CD4-positive, alpha-beta memory T cell (primary cell): ENCODE measurements at regions not wholly inside any gene's neighbourhood (a gene's known extent, or its start where the extent isn't known, plus 50 kb on each side); places are given as distances from the start of the nearest gene placed in this dataset.

Source experiments
- CTCF ChIA-PET: fragments of 350-600 bp; sonication (Branson Sonifier 250); formaldehyde crosslinking; loops from one replicate; lab custom pipeline; 2021; ENCODE audit warnings: inconsistent platforms; ENCODE audit not compliant: partially characterized antibody; lab: Charles Lee
- POLR2A ChIA-PET: fragments of 350-600 bp; sonication (Branson Sonifier 250); formaldehyde crosslinking; loops from one replicate; lab custom pipeline; 2021; ENCODE audit not compliant: partially characterized antibody; lab: Charles Lee
- DNase-seq, 5 donors: peaks; one replicate each; pipeline versions ENCODE4 v3.0.0 to v3.0.0-alpha.2; 2020 to 2022; ENCODE audit warnings: mixed read lengths in 1 of 5
- H3K27ac ChIP-seq: one replicate; pipeline ENCODE4 v1.7.0; 2013; ENCODE audit warnings: low read depth, low read length
- H3K27me3 ChIP-seq: 2 replicates; pipeline ENCODE4 v1.7.0; 2013; ENCODE audit warnings: mild to moderate bottlenecking, low read length, moderate library complexity; ENCODE audit not compliant: insufficient read depth
- H3K36me3 ChIP-seq: 2 replicates; pipeline ENCODE4 v1.7.0; 2013; ENCODE audit warnings: mild to moderate bottlenecking, low read length, moderate library complexity; ENCODE audit not compliant: insufficient read depth
- H3K4me1 ChIP-seq: 2 replicates; pipeline ENCODE4 v1.7.0; 2013; ENCODE audit warnings: mild to moderate bottlenecking, low read length, moderate library complexity; ENCODE audit not compliant: insufficient read depth
- H3K4me3 ChIP-seq, 2 donors: one replicate each; pipeline ENCODE4 v1.7.0; 2013; ENCODE audit warnings: low read length in 2 of 2, mild to moderate bottlenecking in 1 of 2
- H3K9me3 ChIP-seq, 2 donors: one replicate each; pipeline ENCODE4 v1.7.0; 2013; ENCODE audit warnings: low read length in 2 of 2, control low read depth in 1 of 2; ENCODE audit not compliant: control insufficient read depth in 1 of 2
- H3K27ac Mint-ChIP-seq, 7 donors: one replicate each; pipeline ENCODE4 v1.8.0; 2020 to 2021; ENCODE audit warnings: mixed read lengths in 7 of 7, mild to moderate bottlenecking in 6 of 7, inconsistent platforms in 3 of 7, moderate library complexity in 3 of 7
- H3K27me3 Mint-ChIP-seq, 2 donors: one replicate each; pipeline ENCODE4 v1.8.0; 2020 to 2021; ENCODE audit warnings: mixed read lengths in 2 of 2
- H3K36me3 Mint-ChIP-seq, 2 donors: one replicate each; pipeline ENCODE4 v1.8.0; 2020 to 2021; ENCODE audit warnings: mixed read lengths in 2 of 2, inconsistent platforms in 1 of 2, mild to moderate bottlenecking in 1 of 2
- H3K4me1 Mint-ChIP-seq, 4 donors: one replicate each; pipeline ENCODE4 v1.8.0; 2020 to 2021; ENCODE audit warnings: mixed read lengths in 4 of 4, mild to moderate bottlenecking in 1 of 4
- H3K4me3 Mint-ChIP-seq, 8 donors: one replicate each; pipeline ENCODE4 v1.8.0; 2020 to 2021; ENCODE audit warnings: mixed read lengths in 8 of 8, mild to moderate bottlenecking in 7 of 8, moderate library complexity in 6 of 8, inconsistent platforms in 3 of 8
- H3K9me3 Mint-ChIP-seq, 8 donors: one replicate each; pipeline ENCODE4 v1.8.0; 2020 to 2021; ENCODE audit warnings: mixed read lengths in 8 of 8, mild to moderate bottlenecking in 5 of 8, inconsistent platforms in 3 of 8, moderate library complexity in 1 of 8
- intact Hi-C: fragments of 100-400 bp; cut with micrococcal nuclease; formaldehyde crosslinking; loops from one replicate; pipeline ENCODE4 v1.15.1; 2023

GRCh38 chr11:25602959-25603358, 729.0 kb upstream of the ANO3 start:
- H3K27me3 ChIP-seq = no peaks in the 10 kb centered on the region
- H3K9me3 ChIP-seq = no peaks in the 10 kb centered on the region
- DNase-seq = no peak
- Mint-ChIP-seq H3K27ac (no peak overlapping the region), H3K36me3 (no peaks in the 10 kb centered on the region), H3K4me3 (no peak overlapping the region), H3K4me1 (no peaks in the 10 kb centered on the region), H3K9me3 (peaks cover 0 to 25% (median 14%) of the 10 kb centered on the region in 8 donors), H3K27me3 (no peaks in the 10 kb centered on the region)
- H3K27ac ChIP-seq = no peak overlapping the region
- H3K36me3 ChIP-seq = no peaks in the 10 kb centered on the region
- ChIA-PET POLR2A (no interaction called here), CTCF (no interaction called here)
- no peaks in the 10 kb centered on the region for H3K4me1 ChIP-seq
- intact Hi-C loops = no loop called here
- H3K4me3 ChIP-seq = no peak overlapping the region

- H3K4me3 Mint-ChIP-seq = no peak overlapping the region
- H3K27me3 Mint-ChIP-seq = no peaks in the 10 kb centered on the region
- Histone ChIP-seq H3K27me3 (no peaks in the 10 kb centered on the region), H3K4me3 (no peak overlapping the region), H3K36me3 (no peaks in the 10 kb centered on the region), H3K27ac (no peak overlapping the region), H3K9me3 (no peaks in the 10 kb centered on the region), H3K4me1 (no peaks in the 10 kb centered on the region)
- H3K27ac Mint-ChIP-seq = no peak overlapping the region
- no peaks in the 10 kb centered on the region for H3K4me1 Mint-ChIP-seq
- H3K36me3 Mint-ChIP-seq = no peaks in the 10 kb centered on the region
- intact Hi-C loops = no loop called here
- DNase-seq = no peak
- peaks cover 2 to 37% (median 25%) of the 10 kb centered on the region in 8 donors for H3K9me3 Mint-ChIP-seq
- CTCF ChIA-PET = no interaction called here
- POLR2A ChIA-PET = no interaction called here
These were observed 719.1 kb upstream of the ANO3 start for GRCh38 chr11:25612806-25613205.

GRCh38 chr11:25613451-25613850, 718.5 kb upstream of the ANO3 start:
- Histone ChIP-seq H3K9me3 (no peaks in the 10 kb centered on the region), H3K4me1 (no peaks in the 10 kb centered on the region), H3K27ac (no peak overlapping the region), H3K36me3 (no peaks in the 10 kb centered on the region), H3K27me3 (no peaks in the 10 kb centered on the region), H3K4me3 (no peak overlapping the region)
- Mint-ChIP-seq H3K9me3 (peaks cover 2 to 37% (median 23%) of the 10 kb centered on the region in 8 donors), H3K36me3 (no peaks in the 10 kb centered on the region), H3K27me3 (no peaks in the 10 kb centered on the region), H3K4me1 (no peaks in the 10 kb centered on the region), H3K27ac (no peak overlapping the region), H3K4me3 (no peak overlapping the region)
- no peak for DNase-seq
- ChIA-PET CTCF (no interaction called here), POLR2A (no interaction called here)
- intact Hi-C loops = no loop called here

DNA sequence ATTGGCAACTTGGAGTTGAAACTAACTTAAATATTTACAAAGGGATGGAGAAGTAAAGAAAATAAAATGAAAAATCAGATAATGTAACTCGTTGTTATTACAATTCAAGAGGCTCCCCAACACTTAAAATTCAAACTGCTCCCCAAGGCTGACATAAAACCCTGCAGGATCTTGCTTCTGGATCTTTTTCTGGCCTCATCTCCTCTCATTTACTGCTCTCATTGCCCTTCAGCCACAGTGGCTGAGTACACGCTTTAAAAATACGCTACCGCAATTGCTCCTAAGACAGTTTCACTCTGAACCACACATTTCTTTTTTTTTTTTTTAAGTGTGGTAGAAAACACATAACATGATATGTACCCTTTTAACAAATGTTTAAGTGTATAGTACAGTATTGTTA, 718.1 kb upstream of the ANO3 start:
- no peak for DNase-seq
- no peak overlapping the region for H3K27ac Mint-ChIP-seq
- Histone ChIP-seq H3K36me3 (no peaks in the 10 kb centered on the region), H3K27me3 (no peaks in the 10 kb centered on the region), H3K4me3 (no peak overlapping the region), H3K27ac (no peak overlapping the region), H3K4me1 (no peaks in the 10 kb centered on the region), H3K9me3 (no peaks in the 10 kb centered on the region)
- H3K4me3 Mint-ChIP-seq = no peak overlapping the region
- ChIA-PET CTCF (no interaction called here), POLR2A (no interaction called here)
- peaks cover 2 to 37% (median 20%) of the 10 kb centered on the region in 8 donors for H3K9me3 Mint-ChIP-seq
- intact Hi-C loops = no loop called here
- no peaks in the 10 kb centered on the region for H3K36me3 Mint-ChIP-seq
- H3K4me1 Mint-ChIP-seq = no peaks in the 10 kb centered on the region
- no peaks in the 10 kb centered on the region for H3K27me3 Mint-ChIP-seq

DNA sequence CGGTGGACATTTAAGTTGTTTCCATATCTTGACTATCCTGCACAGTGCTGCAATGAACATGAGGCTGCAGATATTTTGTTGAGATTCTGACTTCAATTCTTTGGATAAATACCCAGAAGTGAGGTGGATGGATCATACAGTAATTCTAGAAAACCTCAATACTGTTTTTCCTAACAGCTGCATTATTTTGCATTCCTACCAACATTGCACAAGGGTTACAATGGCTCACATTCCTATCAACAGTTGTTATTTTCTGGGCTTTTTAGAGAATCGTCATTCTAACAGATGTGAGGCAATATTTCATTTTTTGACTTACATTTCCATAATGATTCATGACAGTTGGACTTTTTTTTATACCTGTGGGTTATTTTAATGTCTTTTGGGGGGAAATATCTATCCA, 716.9 kb upstream of the ANO3 start:
- H3K9me3 ChIP-seq = no peaks in the 10 kb centered on the region
- H3K36me3 Mint-ChIP-seq = no peaks in the 10 kb centered on the region
- intact Hi-C loops = no loop called here
- H3K4me3 ChIP-seq = no peak overlapping the region
- POLR2A ChIA-PET = no interaction called here
- no peaks in the 10 kb centered on the region for H3K36me3 ChIP-seq
- no peak overlapping the region for H3K27ac Mint-ChIP-seq
- CTCF ChIA-PET = no interaction called here
- H3K4me1 Mint-ChIP-seq = no peaks in the 10 kb centered on the region
- H3K27ac ChIP-seq = no peak overlapping the region
- H3K27me3 Mint-ChIP-seq = no peaks in the 10 kb centered on the region
- peaks cover 0 to 33% (median 17%) of the 10 kb centered on the region in 8 donors for H3K9me3 Mint-ChIP-seq
- DNase-seq = no peak
- no peaks in the 10 kb centered on the region for H3K27me3 ChIP-seq
- H3K4me3 Mint-ChIP-seq = no peak overlapping the region
- no peaks in the 10 kb centered on the region for H3K4me1 ChIP-seq

DNA sequence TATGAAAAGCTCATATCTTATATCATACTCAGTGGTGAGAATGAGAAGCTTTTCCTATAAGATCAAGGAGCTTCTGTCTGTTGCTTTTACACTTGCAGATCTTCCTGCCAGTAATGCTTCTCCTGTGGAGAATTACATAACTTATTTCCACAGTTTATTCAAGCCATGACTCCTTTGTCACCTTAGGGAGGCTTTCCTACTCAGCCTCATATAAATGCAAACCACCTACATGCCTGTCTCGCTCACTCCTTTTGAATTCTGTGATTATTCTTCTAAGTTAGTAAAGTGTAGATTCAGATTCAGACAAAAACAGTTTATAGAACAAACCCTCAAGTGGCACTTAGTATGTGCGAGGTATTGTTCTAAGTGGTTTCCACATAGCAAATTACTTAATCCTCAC, 716.1 kb upstream of the ANO3 start:
- H3K4me1 Mint-ChIP-seq = no peaks in the 10 kb centered on the region
- H3K4me3 Mint-ChIP-seq = no peak overlapping the region
- no peaks in the 10 kb centered on the region for H3K9me3 ChIP-seq
- H3K27me3 ChIP-seq = no peaks in the 10 kb centered on the region
- H3K4me3 ChIP-seq = no peak overlapping the region
- ChIA-PET CTCF (no interaction called here), POLR2A (no interaction called here)
- H3K27ac ChIP-seq = no peak overlapping the region
- no peaks in the 10 kb centered on the region for H3K4me1 ChIP-seq
- no peaks in the 10 kb centered on the region for H3K27me3 Mint-ChIP-seq
- no peaks in the 10 kb centered on the region for H3K36me3 ChIP-seq
- peaks cover 0 to 31% (median 15%) of the 10 kb centered on the region in 8 donors for H3K9me3 Mint-ChIP-seq
- no peak for DNase-seq
- H3K36me3 Mint-ChIP-seq = no peaks in the 10 kb centered on the region
- H3K27ac Mint-ChIP-seq = no peak overlapping the region
- intact Hi-C loops = no loop called here

DNA sequence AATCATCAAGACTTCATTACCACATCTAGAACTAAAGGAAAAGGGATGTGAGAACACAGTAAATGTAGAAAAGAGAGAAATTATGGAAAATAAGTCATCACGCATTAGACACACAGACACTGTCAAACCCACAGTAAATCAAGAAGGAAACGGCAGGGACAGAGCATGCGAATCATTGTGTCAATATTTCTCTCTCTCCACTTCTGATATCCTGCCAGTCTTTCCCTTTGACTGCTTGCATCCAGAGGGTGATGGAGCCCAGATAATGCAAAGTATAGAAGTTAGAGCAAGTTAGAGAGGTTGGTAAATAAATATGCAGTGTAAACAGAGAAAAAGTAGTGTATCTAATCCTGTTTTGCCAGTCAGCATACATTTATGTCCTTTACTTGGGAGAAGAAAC, 706.8 kb upstream of the ANO3 start:
- H3K4me3 ChIP-seq = no peak overlapping the region
- H3K9me3 Mint-ChIP-seq = peaks cover 2 to 24% (median 14%) of the 10 kb centered on the region in 8 donors

GRCh38 chr11:25628030-25628429, 703.9 kb upstream of the ANO3 start:
- no peak overlapping the region for H3K4me3 ChIP-seq
- no peak overlapping the region for H3K4me3 Mint-ChIP-seq
- H3K9me3 Mint-ChIP-seq = peaks cover 0 to 23% (median 13%) of the 10 kb centered on the region in 8 donors
- H3K27me3 ChIP-seq = no peaks in the 10 kb centered on the region
- no peaks in the 10 kb centered on the region for H3K36me3 ChIP-seq
- CTCF ChIA-PET = no interaction called here
- H3K27ac ChIP-seq = no peak overlapping the region
- intact Hi-C loops = no loop called here
- no peak overlapping the region for H3K27ac Mint-ChIP-seq
- no peaks in the 10 kb centered on the region for H3K4me1 Mint-ChIP-seq
- POLR2A ChIA-PET = no interaction called here
- H3K36me3 Mint-ChIP-seq = no peaks in the 10 kb centered on the region
- H3K27me3 Mint-ChIP-seq = no peaks in the 10 kb centered on the region
- peaks cover 0 to 4% of the 10 kb centered on the region in 2 donors for H3K9me3 ChIP-seq
- H3K4me1 ChIP-seq = no peaks in the 10 kb centered on the region
- DNase-seq = no peak

More for the DNA sequence above, 706.8 kb upstream of the ANO3 start:
- ChIA-PET CTCF (no interaction called here), POLR2A (no interaction called here)
- Histone ChIP-seq H3K36me3 (no peaks in the 10 kb centered on the region), H3K27me3 (no peaks in the 10 kb centered on the region), H3K27ac (no peak overlapping the region), H3K4me1 (no peaks in the 10 kb centered on the region), H3K9me3 (peaks cover 0 to 4% of the 10 kb centered on the region in 2 donors)
- intact Hi-C loops = no loop called here
- Mint-ChIP-seq H3K4me1 (no peaks in the 10 kb centered on the region), H3K36me3 (no peaks in the 10 kb centered on the region), H3K27me3 (no peaks in the 10 kb centered on the region), H3K27ac (no peak overlapping the region), H3K4me3 (no peak overlapping the region)
- DNase-seq = no peak
